ENCODE measurements at regions not wholly inside any gene's neighbourhood (a gene's known extent, or its start where the extent isn't known, plus 50 kb on each side); places are given as distances from the start of the nearest gene placed in this dataset.

DNA sequence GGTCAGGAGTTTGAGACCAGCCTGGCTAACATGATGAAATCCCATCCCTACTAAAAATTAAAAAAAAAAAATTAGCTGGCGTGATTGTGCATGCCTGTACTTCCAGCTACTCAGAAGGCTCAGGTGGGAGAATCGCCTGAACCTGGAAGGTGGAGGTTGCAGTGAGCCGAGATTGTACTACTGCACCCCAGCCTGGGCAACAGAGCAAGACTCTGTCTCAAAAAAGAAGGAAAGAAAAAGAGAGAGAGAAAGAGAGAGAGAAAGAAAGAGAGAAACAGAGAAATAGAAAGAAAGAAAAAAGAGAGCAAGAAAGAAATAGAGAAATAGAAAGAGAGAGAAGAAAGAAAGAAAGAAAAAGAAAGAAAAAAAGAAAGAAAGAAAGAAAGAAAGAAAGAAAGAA is 292.8 kb upstream of the KLF6 start:
- Mint-ChIP-seq H3K4me1 (no peaks in the 10 kb centered on the region), H3K9me3 (no peaks in the 10 kb centered on the region; a peak in 1 of 5 replicates), H3K4me3 (no peak overlapping the region), H3K27ac (no peak overlapping the region), H3K36me3 (ENCODE audit: insufficient read depth in 1 of 3, low read depth in 3 of 3) (no peaks in the 10 kb centered on the region), H3K27me3 (ENCODE audit: low read depth) (no peaks in the 10 kb centered on the region)
- Histone ChIP-seq H3K14ac (ENCODE audit: insufficient read depth, low read length) (no peak overlapping the region), H3K4me2 (ENCODE audit: insufficient read depth, insufficient read length, low read length) (no peak overlapping the region), H2BK15ac (ENCODE audit: low read depth, low read length) (no peak overlapping the region), H3K23me2 (ENCODE audit: insufficient read length, low read depth, low read length, poor library complexity, severe bottlenecking) (no peaks in the 10 kb centered on the region), H3K23ac (ENCODE audit: insufficient read length, low read depth, low read length) (no peak overlapping the region), H3K27ac (ENCODE audit: insufficient read length, low read depth, low read length) (no peak overlapping the region), H2AK5ac (ENCODE audit: insufficient read length, low read length) (no peak overlapping the region), H3K27me3 (ENCODE audit: insufficient read depth, low read length) (no peaks in the 10 kb centered on the region), H4K20me1 (ENCODE audit: control insufficient read depth, insufficient read depth, insufficient read length) (no peaks in the 10 kb centered on the region), H2BK120ac (ENCODE audit: low read depth, low read length, poor library complexity, severe bottlenecking) (no peak overlapping the region), H3T11ph (ENCODE audit: low read length) (no peak overlapping the region), H3K79me1 (ENCODE audit: insufficient read depth, low read depth, low read length, poor library complexity, severe bottlenecking) (no peaks in the 10 kb centered on the region), H3K9me3 (ENCODE audit: control insufficient read depth, low read depth, low read length) (no peaks in the 10 kb centered on the region), H4K8ac (replicated peaks; ENCODE audit: insufficient read length, low read depth, low read length) (no peak overlapping the region), H3K4me1 (ENCODE audit: insufficient read depth, low read length) (no peaks in the 10 kb centered on the region), H3K18ac (ENCODE audit: insufficient read length, low read depth, low read length) (no peak overlapping the region), H2AFZ (ENCODE audit: low read length) (no peak overlapping the region), H4K5ac (ENCODE audit: insufficient read length, low read depth, low read length) (no peak overlapping the region), H3K79me2 (ENCODE audit: insufficient read depth, low read length) (no peaks in the 10 kb centered on the region), H4K91ac (ENCODE audit: insufficient read length, low read depth, low read length) (no peak overlapping the region), H3K9ac (ENCODE audit: extremely low read depth, insufficient read length, low read length) (no peak overlapping the region), H2BK12ac (ENCODE audit: insufficient read length, low read depth, low read length) (no peak overlapping the region), H3K4ac (ENCODE audit: low read depth, low read length) (no peak overlapping the region), H2BK20ac (ENCODE audit: low read depth, low read length, poor library complexity, severe bottlenecking) (no peak overlapping the region), H3K56ac (ENCODE audit: insufficient read length, low read depth, low read length) (no peak overlapping the region), H2BK5ac (ENCODE audit: insufficient read length, low read length) (no peak overlapping the region)
- DNase-seq: no peak
- WGBS (ENCODE audit: extremely low coverage, insufficient read length, low lambda C conversion rate): no CpG with 5 or more reads among the region's 3 CpGs
- TF ChIP-seq CTCF (conservative IDR thresholded peaks at IDR 0.05): no peak
